ENCODE measurements at regions not wholly inside any gene's neighbourhood (a gene's known extent, or its start where the extent isn't known, plus 50 kb on each side); places are given as distances from the start of the nearest gene placed in this dataset.
"Not testable (repeated sequence)": the region's sequence is repeated elsewhere in the genome, so short reads cannot be mapped to it uniquely, and the experiment has no call there.

GRCh38 chr2:132351668-132352067 lies 64.9 kb upstream of the GPR39 start:
- H3K27ac ChIP-seq (ENCODE audit: extremely low read depth, low read depth, low read length); BruUV-seq (replicated peaks); intact Hi-C loops (cut with micrococcal nuclease); CTCF ChIA-PET (ENCODE audit: low intra/inter-chr PET ratio); H2AFZ ChIP-seq (ENCODE audit: low read depth, low read length); H3K9ac ChIP-seq (ENCODE audit: insufficient read depth in 1 of 2, low read depth in 2 of 2, low read length in 2 of 2); in situ Hi-C loops (cut with MboI); H3K4me2 ChIP-seq (ENCODE audit: insufficient read depth, low read length); FAIRE-seq; ATAC-seq; H3K36me3 ChIP-seq (ENCODE audit: control insufficient read depth, insufficient read depth, low read length); H3K79me2 ChIP-seq (ENCODE audit: control insufficient read depth, insufficient read depth, low read length); H3K9me3 ChIP-seq (replicated peaks; ENCODE audit: control insufficient read depth, insufficient read depth, low read depth, low read length); H3K4me1 ChIP-seq (replicated peaks in 1 of 2; ENCODE audit: control insufficient read depth in 2 of 2, insufficient read depth in 2 of 2, low read length in 2 of 2); DNase-seq (ENCODE audit: extremely low read depth in 1 of 4, low spot score in 3 of 4); H3K27me3 ChIP-seq (ENCODE audit: control insufficient read depth in 2 of 2, insufficient read depth in 2 of 2, low read length in 2 of 2); H4K20me1 ChIP-seq (replicated peaks; ENCODE audit: control insufficient read depth, insufficient read depth, low read length); H3K4me3 ChIP-seq; H3K9me1 ChIP-seq (ENCODE audit: control insufficient read depth, insufficient read depth, low read length); POLR2A ChIA-PET; TF ChIP-seq NR2C2 (CRISPR knock-in tag; IDR thresholded peaks at IDR 0.05): not testable (repeated sequence)
- TF ChIP-seq NR2C2 (tag; IDR thresholded peaks at IDR 0.05) (peak; percentile 37; the same call in 1 of the 2 replicates), ESRRA (IDR thresholded peaks at IDR 0.05; ENCODE audit: borderline replicate concordance, low read depth) (0 out of 2 replicates have a peak, but pooled peaks have one; percentile 27), NR2C1 (IDR thresholded peaks at IDR 0.05) (peak; percentile 70), NR2C1 (tag; IDR thresholded peaks at IDR 0.05) (peak; percentile 27; the same call in 1 of the 2 replicates)
- 0% methylated on average over 4 of the region's 4 CpGs for WGBS (ENCODE audit: insufficient coverage, low coverage, missing lambda C conversion rate)

GRCh38 chr2:132352481-132353001 lies 64.1 kb upstream of the GPR39 start:
- BruUV-seq (replicated peaks); H3K9ac ChIP-seq (ENCODE audit: insufficient read depth in 1 of 2, low read depth in 2 of 2, low read length in 2 of 2); H3K79me2 ChIP-seq (ENCODE audit: control insufficient read depth, insufficient read depth, low read length); POLR2A ChIA-PET; in situ Hi-C loops (cut with MboI); H4K20me1 ChIP-seq (replicated peaks; ENCODE audit: control insufficient read depth, insufficient read depth, low read length); H3K4me1 ChIP-seq (replicated peaks in 1 of 2; ENCODE audit: control insufficient read depth in 2 of 2, insufficient read depth in 2 of 2, low read length in 2 of 2); H3K4me2 ChIP-seq (ENCODE audit: insufficient read depth, low read length); H3K4me3 ChIP-seq; H3K9me3 ChIP-seq (replicated peaks; ENCODE audit: control insufficient read depth, insufficient read depth, low read depth, low read length); FAIRE-seq; H3K36me3 ChIP-seq (ENCODE audit: control insufficient read depth, insufficient read depth, low read length); H3K27me3 ChIP-seq (ENCODE audit: control insufficient read depth in 2 of 2, insufficient read depth in 2 of 2, low read length in 2 of 2); H3K27ac ChIP-seq (ENCODE audit: extremely low read depth, low read depth, low read length); ATAC-seq; H3K9me1 ChIP-seq (ENCODE audit: control insufficient read depth, insufficient read depth, low read length); DNase-seq (ENCODE audit: extremely low read depth in 1 of 4, low spot score in 3 of 4); CTCF ChIA-PET (ENCODE audit: low intra/inter-chr PET ratio); intact Hi-C loops (cut with micrococcal nuclease); H2AFZ ChIP-seq (ENCODE audit: low read depth, low read length): not testable (repeated sequence)
- 15% methylated on average over 11 of the region's 44 CpGs for WGBS (ENCODE audit: insufficient coverage, low coverage, missing lambda C conversion rate)

GRCh38 chr2:132353380-132353779 lies 63.2 kb upstream of the GPR39 start:
- POLR2A ChIA-PET, result not testable (repeated sequence)

More at GRCh38 chr2:132353380-132353779, 63.2 kb upstream of the GPR39 start:
- H3K79me2 ChIP-seq (ENCODE audit: control insufficient read depth, insufficient read depth, low read length); H3K4me1 ChIP-seq (replicated peaks in 1 of 2; ENCODE audit: control insufficient read depth in 2 of 2, insufficient read depth in 2 of 2, low read length in 2 of 2); DNase-seq (ENCODE audit: extremely low read depth in 1 of 4, low spot score in 3 of 4); H4K20me1 ChIP-seq (replicated peaks; ENCODE audit: control insufficient read depth, insufficient read depth, low read length); H3K27me3 ChIP-seq (ENCODE audit: control insufficient read depth in 2 of 2, insufficient read depth in 2 of 2, low read length in 2 of 2); H3K4me3 ChIP-seq; H3K9me3 ChIP-seq (replicated peaks; ENCODE audit: control insufficient read depth, insufficient read depth, low read depth, low read length); H3K9ac ChIP-seq (ENCODE audit: insufficient read depth in 1 of 2, low read depth in 2 of 2, low read length in 2 of 2); in situ Hi-C loops (cut with MboI); H3K4me2 ChIP-seq (ENCODE audit: insufficient read depth, low read length); H3K27ac ChIP-seq (ENCODE audit: extremely low read depth, low read depth, low read length); BruUV-seq (replicated peaks); CTCF ChIA-PET (ENCODE audit: low intra/inter-chr PET ratio); ATAC-seq; intact Hi-C loops (cut with micrococcal nuclease); H3K9me1 ChIP-seq (ENCODE audit: control insufficient read depth, insufficient read depth, low read length); FAIRE-seq; H2AFZ ChIP-seq (ENCODE audit: low read depth, low read length); H3K36me3 ChIP-seq (ENCODE audit: control insufficient read depth, insufficient read depth, low read length): not testable (repeated sequence)
- 5% methylated on average over 18 of the region's 32 CpGs for WGBS (ENCODE audit: insufficient coverage, low coverage, missing lambda C conversion rate)
